ENCODE measurements at regions not wholly inside any gene's neighbourhood (a gene's known extent, or its start where the extent isn't known, plus 50 kb on each side); places are given as distances from the start of the nearest gene placed in this dataset.

DNA sequence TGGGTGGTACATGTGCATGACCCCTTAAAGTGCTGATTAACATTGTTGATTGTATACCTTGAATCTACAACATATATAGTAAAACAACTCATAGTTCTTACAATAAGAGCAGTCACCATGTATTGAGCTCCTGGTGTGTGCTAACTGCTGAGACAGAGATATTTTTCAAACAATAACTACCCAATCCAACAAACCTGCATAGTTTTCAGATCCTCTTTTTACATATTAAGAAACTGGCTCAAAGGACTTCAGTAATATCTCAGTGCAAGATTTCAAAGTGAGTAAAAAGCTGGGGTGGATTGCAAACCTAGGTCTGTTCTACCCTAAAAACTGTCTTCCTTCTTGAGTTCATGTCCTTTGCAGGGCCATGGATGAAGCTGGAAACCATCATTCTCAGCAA lies 272.2 kb downstream of the SNX13 start:
- TF ChIP-seq, protein P1, sequence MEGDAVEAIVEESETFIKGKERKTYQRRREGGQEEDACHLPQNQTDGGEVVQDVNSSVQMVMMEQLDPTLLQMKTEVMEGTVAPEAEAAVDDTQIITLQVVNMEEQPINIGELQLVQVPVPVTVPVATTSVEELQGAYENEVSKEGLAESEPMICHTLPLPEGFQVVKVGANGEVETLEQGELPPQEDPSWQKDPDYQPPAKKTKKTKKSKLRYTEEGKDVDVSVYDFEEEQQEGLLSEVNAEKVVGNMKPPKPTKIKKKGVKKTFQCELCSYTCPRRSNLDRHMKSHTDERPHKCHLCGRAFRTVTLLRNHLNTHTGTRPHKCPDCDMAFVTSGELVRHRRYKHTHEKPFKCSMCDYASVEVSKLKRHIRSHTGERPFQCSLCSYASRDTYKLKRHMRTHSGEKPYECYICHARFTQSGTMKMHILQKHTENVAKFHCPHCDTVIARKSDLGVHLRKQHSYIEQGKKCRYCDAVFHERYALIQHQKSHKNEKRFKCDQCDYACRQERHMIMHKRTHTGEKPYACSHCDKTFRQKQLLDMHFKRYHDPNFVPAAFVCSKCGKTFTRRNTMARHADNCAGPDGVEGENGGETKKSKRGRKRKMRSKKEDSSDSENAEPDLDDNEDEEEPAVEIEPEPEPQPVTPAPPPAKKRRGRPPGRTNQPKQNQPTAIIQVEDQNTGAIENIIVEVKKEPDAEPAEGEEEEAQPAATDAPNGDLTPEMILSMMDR (IDR thresholded peaks at IDR 0.05; ENCODE audit: insufficient read depth, low read length, poor library complexity, severe bottlenecking), result no peak
- TF ChIP-seq EZH2phosphoT487 (conservative IDR thresholded peaks at IDR 0.05; ENCODE audit: low read length), result no peak
- no peaks in the 10 kb centered on the region for H3F3A ChIP-seq (ENCODE audit: insufficient read depth)
- H3K9me3 ChIP-seq (ENCODE audit: insufficient read depth, low read length), result no peaks in the 10 kb centered on the region
- H3K4me3 ChIP-seq (ENCODE audit: insufficient read depth, low read length, poor library complexity, severe bottlenecking), result no peak overlapping the region
- H3K79me2 ChIP-seq (ENCODE audit: insufficient read depth, low read length), result no peaks in the 10 kb centered on the region
- H3K27ac ChIP-seq (ENCODE audit: low read depth, low read length), result no peak overlapping the region
- no peaks in the 10 kb centered on the region for H3K27me3 ChIP-seq (ENCODE audit: low read length)
- H3K4me2 ChIP-seq (ENCODE audit: low read depth, low read length, poor library complexity, severe bottlenecking), result no peak overlapping the region
- H3K36me3 ChIP-seq (ENCODE audit: low read length), result no peaks in the 10 kb centered on the region
- H4K20me1 ChIP-seq (ENCODE audit: low read depth, low read length), result no peaks in the 10 kb centered on the region
- H3K9ac ChIP-seq (ENCODE audit: low read length), result no peak overlapping the region
- no peak overlapping the region for H2AFZ ChIP-seq (ENCODE audit: low read depth, low read length, severe bottlenecking)
- no peaks in the 10 kb centered on the region for H3K9me2 ChIP-seq (replicated peaks; ENCODE audit: insufficient read depth, low read length)

DNA sequence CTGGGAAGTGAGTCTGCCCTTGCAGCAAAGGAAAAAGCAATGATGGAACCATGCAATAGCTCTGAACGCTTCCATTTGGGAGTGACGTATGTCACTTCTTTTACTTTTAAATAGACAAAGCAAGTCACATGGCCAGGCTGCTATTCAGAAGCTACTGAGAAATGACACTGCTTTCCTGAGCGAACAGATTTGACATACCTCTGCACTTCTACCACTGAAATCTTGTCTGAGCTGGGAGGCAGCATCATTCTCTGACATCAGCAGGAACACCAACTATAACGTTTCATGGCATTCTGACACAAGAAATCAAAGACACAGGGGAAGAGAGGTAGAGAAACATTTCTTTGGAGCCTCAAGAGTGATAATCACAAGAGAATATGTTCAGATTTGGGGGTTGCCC lies 271.1 kb downstream of the SNX13 start:
- H3K9me2 ChIP-seq (replicated peaks; ENCODE audit: insufficient read depth, low read length), result no peaks in the 10 kb centered on the region
- H3K27ac ChIP-seq (ENCODE audit: low read depth, low read length), result no peak overlapping the region
- H4K20me1 ChIP-seq (ENCODE audit: low read depth, low read length), result no peaks in the 10 kb centered on the region
- H3K79me2 ChIP-seq (ENCODE audit: insufficient read depth, low read length), result no peaks in the 10 kb centered on the region
- no peaks in the 10 kb centered on the region for H3K36me3 ChIP-seq (ENCODE audit: low read length)
- H3K9ac ChIP-seq (ENCODE audit: low read length), result no peak overlapping the region
- no peak for TF ChIP-seq EZH2phosphoT487 (conservative IDR thresholded peaks at IDR 0.05; ENCODE audit: low read length)
- TF ChIP-seq, protein P1 (IDR thresholded peaks at IDR 0.05; ENCODE audit: insufficient read depth, low read length, poor library complexity, severe bottlenecking), result no peak
- no peaks in the 10 kb centered on the region for H3F3A ChIP-seq (ENCODE audit: insufficient read depth)
- H3K27me3 ChIP-seq (ENCODE audit: low read length), result no peaks in the 10 kb centered on the region
- no peak overlapping the region for H3K4me2 ChIP-seq (ENCODE audit: low read depth, low read length, poor library complexity, severe bottlenecking)
- H3K9me3 ChIP-seq (ENCODE audit: insufficient read depth, low read length), result no peaks in the 10 kb centered on the region
- no peak overlapping the region for H3K4me3 ChIP-seq (ENCODE audit: insufficient read depth, low read length, poor library complexity, severe bottlenecking)
- H2AFZ ChIP-seq (ENCODE audit: low read depth, low read length, severe bottlenecking), result no peak overlapping the region

DNA sequence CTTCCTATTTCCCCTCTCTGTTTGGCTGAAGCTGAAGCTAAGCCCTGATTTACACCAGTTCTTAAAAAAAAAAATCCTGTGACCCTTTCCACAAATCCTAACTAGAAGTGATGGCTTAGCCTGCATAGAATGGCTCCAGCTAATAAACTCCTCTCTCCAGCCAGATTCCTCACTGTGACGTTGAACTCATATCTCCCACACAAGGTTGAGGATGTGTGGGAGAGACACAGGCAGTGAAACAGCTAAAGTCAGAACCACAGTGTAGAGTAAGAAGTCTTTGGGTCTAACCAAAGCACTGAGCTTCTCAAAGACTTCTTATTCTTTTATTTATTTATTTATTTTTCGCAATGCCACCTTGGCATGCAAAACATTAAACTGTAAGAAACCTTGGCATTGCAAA lies 268.3 kb downstream of the SNX13 start:
- TF ChIP-seq, protein P1 (IDR thresholded peaks at IDR 0.05; ENCODE audit: insufficient read depth, low read length, poor library complexity, severe bottlenecking), result no peak
- no peak for TF ChIP-seq EZH2phosphoT487 (conservative IDR thresholded peaks at IDR 0.05; ENCODE audit: low read length)
- Histone ChIP-seq H3K4me2 (ENCODE audit: low read depth, low read length, poor library complexity, severe bottlenecking) (no peak overlapping the region), H4K20me1 (ENCODE audit: low read depth, low read length) (no peaks in the 10 kb centered on the region)

More for the DNA sequence above, 268.3 kb downstream of the SNX13 start:
- Histone ChIP-seq H3K36me3 (ENCODE audit: low read length) (no peaks in the 10 kb centered on the region), H3K27me3 (ENCODE audit: low read length) (no peaks in the 10 kb centered on the region), H3K9ac (ENCODE audit: low read length) (no peak overlapping the region), H3K79me2 (ENCODE audit: insufficient read depth, low read length) (no peaks in the 10 kb centered on the region), H3K9me3 (ENCODE audit: insufficient read depth, low read length) (no peaks in the 10 kb centered on the region), H3K9me2 (replicated peaks; ENCODE audit: insufficient read depth, low read length) (no peaks in the 10 kb centered on the region), H2AFZ (ENCODE audit: low read depth, low read length, severe bottlenecking) (no peak overlapping the region), H3F3A (ENCODE audit: insufficient read depth) (no peaks in the 10 kb centered on the region), H3K4me3 (ENCODE audit: insufficient read depth, low read length, poor library complexity, severe bottlenecking) (no peak overlapping the region), H3K27ac (ENCODE audit: low read depth, low read length) (no peak overlapping the region)
